Motor neuron (in vitro differentiated cells): ENCODE measurements at regions not wholly inside any gene's neighbourhood (a gene's known extent, or its start where the extent isn't known, plus 50 kb on each side); places are given as distances from the start of the nearest gene placed in this dataset.

Source experiments
- ATAC-seq, 8 experiments: fragments of 200-7000 bp; cut with Tn5 transposase; replicated peaks in 6 of 8; 2 replicates each; pipeline ENCODE4 v1.8.0; 2021; ENCODE audit warnings: mild to moderate bottlenecking in 8 of 8, moderate library complexity in 8 of 8
- H3K27ac ChIP-seq, 2 donors: fragments of 250-450 bp; sonication (Bioruptor Pico); 2 replicates each; pipeline ENCODE4 v1.9.0; 2021; ENCODE audit warnings: antibody characterized with exemption in 2 of 2, mild to moderate bottlenecking in 2 of 2, moderate library complexity in 1 of 2
- H3K4me1 ChIP-seq, 2 donors: fragments of 250-450 bp; sonication (Bioruptor Pico); replicated peaks in 1 of 2; 2 replicates each; pipeline ENCODE4 v1.6.1; 2021; ENCODE audit warnings: antibody characterized with exemption in 2 of 2, mild to moderate bottlenecking in 2 of 2, moderate library complexity in 1 of 2
- H3K4me3 ChIP-seq, 5 donors: fragments of 250-450 bp; sonication (Bioruptor Pico); 2 replicates each; pipeline ENCODE4 v1.9.0; 2021; ENCODE audit warnings: antibody characterized with exemption in 5 of 5, mild to moderate bottlenecking in 5 of 5, moderate library complexity in 4 of 5
- WGBS, 10 experiments: fragments of 450-650 bp; shearing (Covaris generic); methylation state at CpG; one replicate each; pipeline ENCODE4 v1.0.0; 2022; 5-methylcytosine and 5-hydroxymethylcytosine counted together
- in situ Hi-C, 9 experiments: fragments of 400-800 bp; cut with MboI; loops; one replicate each; pipeline ENCODE4 v1.15.0; 2021; ENCODE audit warnings: low sequenced_read_pairs in 9 of 9, low pct_unique_long_range_greater_than_20kb in 2 of 9; ENCODE audit not compliant: unreplicated experiment in 9 of 9

- in situ Hi-C loops = no loop called here
- WGBS, 10 experiments = 7 to 100% (median 93%) methylated on average over 1 of the region's 1 CpG
- ATAC-seq = no peak
- Histone ChIP-seq H3K4me1 (no peaks in the 10 kb centered on the region), H3K4me3 (no peak overlapping the region), H3K27ac (no peak overlapping the region)
Observed at GRCh38 chr1:55346586-55346985, 131.4 kb upstream of the USP24 start.

DNA sequence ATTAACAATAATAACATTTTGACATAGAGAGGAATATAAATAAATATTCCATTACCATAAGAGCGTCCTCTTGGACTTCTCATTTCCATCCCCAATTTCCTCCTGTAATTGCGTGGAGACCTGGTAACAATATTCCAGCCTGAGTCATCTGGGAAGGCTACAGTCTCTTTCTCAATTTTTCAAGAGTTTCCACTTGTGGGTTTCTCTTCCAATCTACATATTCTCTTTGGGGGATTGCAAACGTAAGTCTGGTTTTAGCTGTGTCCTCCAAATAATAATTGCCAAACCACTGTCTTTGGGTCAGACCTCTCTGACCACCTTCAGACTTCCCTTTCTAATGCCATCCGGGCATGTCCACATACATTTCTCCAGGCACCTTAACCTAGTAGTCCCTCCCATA lies 124.5 kb upstream of the USP24 start:
- Histone ChIP-seq H3K27ac (no peak overlapping the region), H3K4me3 (no peak overlapping the region), H3K4me1 (no peaks in the 10 kb centered on the region)
- in situ Hi-C loops = no loop called here
- ATAC-seq = no peak
- 23 to 100% (median 93%) methylated on average over 1 to 4 of the region's 4 CpGs for WGBS, 10 experiments

GRCh38 chr1:55338448-55338820 lies 123.3 kb upstream of the USP24 start:
- peak in 3 of 8 experiments; percentile 83 to 89 (median 84) for ATAC-seq
- H3K4me3 ChIP-seq = no peak overlapping the region
- in situ Hi-C loops = no loop called here
- WGBS, 10 experiments = 0 to 70% (median 37%) methylated on average over 1 to 3 of the region's 3 CpGs; no CpG with 5 or more reads in 6 of the 10 experiments
- H3K27ac ChIP-seq = no peak overlapping the region
- no peaks in the 10 kb centered on the region for H3K4me1 ChIP-seq

DNA sequence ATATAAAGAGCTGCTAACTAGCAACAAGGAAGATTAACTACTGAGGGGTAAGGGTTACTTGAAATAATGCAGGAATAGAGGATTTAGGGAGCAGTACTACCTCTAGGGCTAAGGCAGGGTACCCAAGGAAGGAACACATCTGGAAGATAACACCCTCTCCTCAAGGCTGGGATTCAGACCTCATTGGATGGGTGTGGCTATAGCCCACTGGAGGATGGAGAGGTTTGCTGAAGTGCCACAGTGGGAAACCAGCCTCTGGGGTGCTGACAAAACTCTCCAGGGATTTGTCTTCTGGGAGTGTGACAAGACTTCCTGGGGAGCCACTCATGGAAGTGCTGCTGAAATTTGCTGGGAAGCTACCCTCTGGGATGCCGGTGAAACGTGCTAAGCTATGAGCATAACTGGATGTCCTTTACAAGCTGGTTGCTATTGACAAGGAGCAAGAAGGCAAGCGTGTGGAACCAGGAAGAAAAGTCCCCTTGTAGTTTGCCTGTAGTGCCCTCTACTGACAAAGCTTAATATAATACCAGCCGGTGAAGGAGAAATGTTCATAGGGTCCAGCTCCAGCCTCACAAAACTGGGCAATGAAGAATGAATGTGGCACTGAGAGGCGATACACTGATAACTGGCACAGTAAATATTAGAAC lies 122.8 kb upstream of the USP24 start:
- in situ Hi-C loops = no loop called here
- peak in 4 of 8 experiments; percentile 60 to 82 (median 68) for ATAC-seq
- WGBS, 10 experiments = 7 to 100% (median 46%) methylated on average over 1 to 5 of the region's 5 CpGs; no CpG with 5 or more reads in 3 of the 10 experiments
- Histone ChIP-seq H3K4me3 (no peak overlapping the region), H3K4me1 (no peaks in the 10 kb centered on the region), H3K27ac (no peak overlapping the region)

DNA sequence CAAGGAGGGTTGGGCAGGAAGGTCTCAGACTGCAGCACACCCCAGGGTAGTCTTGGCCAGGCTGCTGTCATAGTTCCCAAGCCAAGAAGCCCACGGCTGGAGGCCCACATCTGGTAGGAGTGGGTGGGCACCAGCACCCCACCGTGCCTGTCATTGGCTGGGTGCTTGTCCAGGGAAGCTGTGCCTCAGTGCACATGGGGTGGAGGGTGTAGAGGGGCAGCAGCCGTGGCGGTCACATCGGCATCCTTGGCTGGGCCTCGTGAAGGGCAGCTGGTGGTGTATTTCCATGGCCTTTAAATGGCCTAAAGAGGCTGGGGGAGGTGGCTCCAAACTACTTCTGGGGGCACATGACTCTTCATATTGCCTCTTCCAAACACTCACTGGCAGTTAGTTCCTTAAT lies 119.6 kb upstream of the USP24 start:
- no peak for ATAC-seq
- H3K4me1 ChIP-seq = no peaks in the 10 kb centered on the region
- H3K27ac ChIP-seq = no peak overlapping the region
- in situ Hi-C loops = no loop called here
- no peak overlapping the region for H3K4me3 ChIP-seq
- 40 to 85% (median 83%) methylated on average over 4 to 6 of the region's 6 CpGs; no CpG with 5 or more reads in 7 of the 10 experiments for WGBS, 10 experiments

DNA sequence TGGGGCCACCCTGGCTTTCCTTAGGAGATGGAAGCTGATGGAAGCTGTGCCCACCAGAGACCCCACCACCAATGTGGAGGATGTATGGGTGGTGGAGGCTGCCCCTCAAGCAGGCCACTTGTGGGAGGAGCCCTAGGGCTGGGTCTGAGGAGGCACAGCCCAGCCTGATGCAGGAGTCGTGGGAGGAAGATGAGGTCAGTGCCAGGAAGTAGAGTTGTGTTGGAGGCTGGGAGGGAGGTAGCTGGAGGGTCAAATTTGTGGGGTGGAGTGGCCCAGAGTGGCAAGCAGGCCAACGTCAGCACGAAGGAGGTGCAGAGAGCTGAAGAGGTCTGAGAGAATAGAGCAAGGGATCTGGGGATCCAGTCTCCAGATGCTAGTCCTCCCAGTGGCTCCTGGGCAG lies 119.0 kb upstream of the USP24 start:
- H3K27ac ChIP-seq = no peak overlapping the region
- ATAC-seq = peak in 2 of 8 experiments; percentile 42 to 64
- no peak overlapping the region for H3K4me3 ChIP-seq
- 0 to 100% (median 77%) methylated on average over 1 to 3 of the region's 3 CpGs; no CpG with 5 or more reads in 4 of the 10 experiments for WGBS, 10 experiments
- in situ Hi-C loops = no loop called here
- no peaks in the 10 kb centered on the region for H3K4me1 ChIP-seq

GRCh38 chr1:55333461-55333860 lies 118.3 kb upstream of the USP24 start:
- H3K4me3 ChIP-seq = no peak overlapping the region
- no peak overlapping the region for H3K27ac ChIP-seq
- in situ Hi-C loops = no loop called here
- WGBS, 10 experiments = 60 to 89% (median 80%) methylated on average over 2 to 5 of the region's 5 CpGs; no CpG with 5 or more reads in 5 of the 10 experiments
- ATAC-seq = no peak
- no peaks in the 10 kb centered on the region for H3K4me1 ChIP-seq

DNA sequence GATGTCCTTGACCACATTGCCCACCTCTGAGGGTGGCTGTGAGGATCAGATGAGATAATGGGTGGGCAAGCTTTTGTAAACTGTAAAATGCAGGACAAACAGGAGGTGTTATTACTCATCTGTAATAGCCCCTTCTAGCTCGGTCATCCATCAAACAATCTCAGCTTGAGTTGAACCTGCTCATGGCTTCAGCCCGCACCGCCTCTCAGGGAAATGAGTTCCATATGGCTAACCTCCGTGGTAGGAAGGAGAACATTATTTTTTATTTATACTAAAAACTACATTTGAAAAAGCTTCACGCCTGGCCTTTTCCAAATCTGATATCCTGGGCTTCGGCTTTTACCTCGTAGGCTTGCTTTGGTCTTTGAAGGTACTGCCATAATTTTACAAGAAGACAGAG lies 116.2 kb upstream of the USP24 start:
- WGBS, 10 experiments = 46 to 100% (median 86%) methylated on average over 1 to 7 of the region's 7 CpGs; no CpG with 5 or more reads in 1 of the 10 experiments
- Histone ChIP-seq H3K4me3 (no peak overlapping the region), H3K27ac (no peak overlapping the region), H3K4me1 (no peaks in the 10 kb centered on the region)
- no peak for ATAC-seq
- in situ Hi-C loops = no loop called here

- Histone ChIP-seq H3K4me1 (no peaks in the 10 kb centered on the region), H3K4me3 (no peak overlapping the region), H3K27ac (no peak overlapping the region)
- in situ Hi-C loops = no loop called here
- WGBS, 10 experiments = 50 to 100% (median 85%) methylated on average over 1 to 4 of the region's 4 CpGs
- no peak for ATAC-seq
Observed at GRCh38 chr1:55329808-55330432, 114.8 kb upstream of the USP24 start.

DNA sequence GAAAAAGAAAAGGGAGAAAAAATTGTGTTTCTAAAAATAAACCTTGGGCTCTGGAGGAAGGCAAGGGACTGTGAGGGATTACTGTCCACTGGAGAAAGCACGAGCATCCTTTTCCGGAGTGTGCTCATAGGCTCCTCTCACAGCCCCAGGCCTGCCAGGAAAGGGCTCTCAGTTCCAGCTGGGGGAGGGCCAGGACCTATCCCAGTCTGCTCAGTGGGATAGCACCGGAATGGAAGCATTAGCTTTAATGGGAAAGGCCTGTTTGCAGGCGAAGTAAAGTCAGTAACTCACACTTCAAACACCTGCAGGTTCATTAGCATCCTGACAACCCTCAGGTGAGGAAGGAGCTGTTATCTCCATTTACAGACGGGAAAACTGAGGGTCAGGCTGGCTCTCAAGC lies 113.9 kb upstream of the USP24 start:
- ATAC-seq = peak in 2 of 8 experiments; percentile 19 to 26
- WGBS, 10 experiments = 20 to 88% (median 77%) methylated on average over 1 to 5 of the region's 5 CpGs; no CpG with 5 or more reads in 2 of the 10 experiments
- Histone ChIP-seq H3K4me1 (no peaks in the 10 kb centered on the region), H3K4me3 (no peak overlapping the region), H3K27ac (no peak overlapping the region)
- in situ Hi-C loops = no loop called here

- WGBS, 10 experiments = 32 to 100% (median 83%) methylated on average over 1 to 14 of the region's 14 CpGs
- Histone ChIP-seq H3K4me1 (no peaks in the 10 kb centered on the region), H3K27ac (no peak overlapping the region), H3K4me3 (no peak overlapping the region)
- ATAC-seq = no peak
- in situ Hi-C loops = no loop called here
Observed at GRCh38 chr1:55326496-55327243, 111.5 kb upstream of the USP24 start.

DNA sequence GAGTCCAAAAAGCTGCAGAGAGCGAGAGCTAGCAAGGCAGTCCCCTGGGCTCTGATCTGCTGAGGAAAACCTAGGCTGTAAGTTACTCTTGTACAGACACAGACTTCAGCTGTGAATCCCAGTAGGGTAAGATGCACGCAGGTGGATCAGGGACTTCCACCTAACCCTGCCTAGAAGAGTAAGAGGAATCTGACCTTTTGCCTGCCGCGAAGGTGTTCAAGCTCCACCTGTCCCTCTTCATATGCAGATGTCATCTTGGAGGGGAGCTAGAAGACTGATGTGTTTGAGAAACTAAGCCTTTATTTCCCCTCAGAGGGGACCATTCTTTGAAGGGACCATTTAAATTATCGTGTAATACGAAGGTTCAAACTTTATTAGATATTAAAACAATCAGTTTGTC lies 108.6 kb upstream of the USP24 start:
- no peaks in the 10 kb centered on the region for H3K4me1 ChIP-seq
- no peak overlapping the region for H3K27ac ChIP-seq
- in situ Hi-C loops = no loop called here
- no peak overlapping the region for H3K4me3 ChIP-seq
- no peak for ATAC-seq
- WGBS, 10 experiments = 50 to 100% (median 74%) methylated on average over 1 to 6 of the region's 6 CpGs

DNA sequence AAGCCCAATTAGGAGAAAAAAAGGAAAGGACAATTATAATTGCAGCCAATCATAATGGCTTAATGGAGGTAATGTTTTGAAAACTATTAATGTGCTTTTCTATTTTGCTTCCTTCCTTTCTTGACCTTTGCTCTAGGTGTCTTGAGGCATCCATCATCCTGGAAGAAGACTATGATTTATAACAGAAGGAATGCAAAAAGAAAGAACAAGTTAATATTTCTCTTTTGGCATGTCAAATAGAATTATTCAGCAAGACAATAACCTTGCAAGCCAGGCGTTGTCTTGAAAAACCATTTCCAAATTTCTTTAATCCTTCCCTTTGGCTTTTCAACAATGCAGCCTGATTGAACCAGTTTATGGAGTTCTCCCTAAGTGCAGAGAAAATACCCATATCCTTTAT lies 107.7 kb upstream of the USP24 start:
- in situ Hi-C loops = no loop called here
- no peak overlapping the region for H3K27ac ChIP-seq
- WGBS, 10 experiments = 20 to 100% (median 67%) methylated on average over 1 of the region's 1 CpG; no CpG with 5 or more reads in 1 of the 10 experiments
- ATAC-seq = no peak
- no peak overlapping the region for H3K4me3 ChIP-seq
- H3K4me1 ChIP-seq = no peaks in the 10 kb centered on the region
